ENCODE measurements at regions not wholly inside any gene's neighbourhood (a gene's known extent, or its start where the extent isn't known, plus 50 kb on each side); places are given as distances from the start of the nearest gene placed in this dataset.

GRCh38 chr1:2885001-2885400 lies 83.5 kb upstream of the TTC34 start:
- TF ChIP-seq EZH2 (IDR thresholded peaks at IDR 0.05; ENCODE audit: low read length, unreplicated experiment) (no peak), EZH2phosphoT487 (IDR thresholded peaks at IDR 0.05; ENCODE audit: borderline replicate concordance, low read length) (no peak)
- TF ChIP-seq, protein P1, sequence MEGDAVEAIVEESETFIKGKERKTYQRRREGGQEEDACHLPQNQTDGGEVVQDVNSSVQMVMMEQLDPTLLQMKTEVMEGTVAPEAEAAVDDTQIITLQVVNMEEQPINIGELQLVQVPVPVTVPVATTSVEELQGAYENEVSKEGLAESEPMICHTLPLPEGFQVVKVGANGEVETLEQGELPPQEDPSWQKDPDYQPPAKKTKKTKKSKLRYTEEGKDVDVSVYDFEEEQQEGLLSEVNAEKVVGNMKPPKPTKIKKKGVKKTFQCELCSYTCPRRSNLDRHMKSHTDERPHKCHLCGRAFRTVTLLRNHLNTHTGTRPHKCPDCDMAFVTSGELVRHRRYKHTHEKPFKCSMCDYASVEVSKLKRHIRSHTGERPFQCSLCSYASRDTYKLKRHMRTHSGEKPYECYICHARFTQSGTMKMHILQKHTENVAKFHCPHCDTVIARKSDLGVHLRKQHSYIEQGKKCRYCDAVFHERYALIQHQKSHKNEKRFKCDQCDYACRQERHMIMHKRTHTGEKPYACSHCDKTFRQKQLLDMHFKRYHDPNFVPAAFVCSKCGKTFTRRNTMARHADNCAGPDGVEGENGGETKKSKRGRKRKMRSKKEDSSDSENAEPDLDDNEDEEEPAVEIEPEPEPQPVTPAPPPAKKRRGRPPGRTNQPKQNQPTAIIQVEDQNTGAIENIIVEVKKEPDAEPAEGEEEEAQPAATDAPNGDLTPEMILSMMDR (conservative IDR thresholded peaks at IDR 0.05; ENCODE audit: low read depth, low read length): no peak

Measured in PC-3 (cell line).